ENCODE measurements at regions not wholly inside any gene's neighbourhood (a gene's known extent, or its start where the extent isn't known, plus 50 kb on each side); places are given as distances from the start of the nearest gene placed in this dataset.

DNA sequence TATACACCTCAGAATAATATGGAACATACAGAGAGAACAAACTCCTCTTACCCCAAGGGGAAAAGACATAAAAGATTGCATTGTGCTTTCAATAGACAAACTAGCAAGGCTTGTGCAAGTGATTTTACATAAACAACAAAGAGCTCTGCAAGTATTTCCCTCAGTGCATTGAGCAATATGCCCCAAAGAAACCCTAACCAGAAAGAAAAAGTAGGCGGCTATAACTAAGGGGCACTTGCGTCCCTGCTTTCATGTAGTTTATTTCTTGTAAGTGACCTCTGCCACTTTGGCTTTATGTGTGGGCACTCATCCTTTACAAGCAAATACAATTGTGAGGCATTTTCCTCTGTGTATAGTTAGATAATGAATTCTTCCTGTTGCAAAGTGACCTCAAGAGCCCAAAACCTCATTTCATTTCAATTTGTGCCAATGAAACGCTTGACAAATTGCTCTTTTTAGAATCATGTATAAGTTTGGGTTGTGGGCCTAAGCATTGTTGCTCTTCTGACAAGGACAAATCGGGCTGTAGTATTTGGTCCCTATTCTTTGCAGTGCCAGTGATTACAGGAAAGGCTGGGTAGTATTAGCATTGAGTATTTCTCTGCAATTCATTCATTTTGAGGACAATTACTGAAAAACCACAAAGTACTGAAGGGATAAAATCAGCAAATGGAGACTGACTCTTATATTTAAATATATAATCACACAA is 282.2 kb downstream of the DTWD2 start:
- H3K36me3 Mint-ChIP-seq (ENCODE audit: low read depth): no peaks in the 10 kb centered on the region
- no peak for ATAC-seq (replicated peaks)
- H3K9me3 Mint-ChIP-seq: peaks cover 17% of the 10 kb centered on the region
- H3K27me3 Mint-ChIP-seq: no peaks in the 10 kb centered on the region
- H3K4me1 Mint-ChIP-seq: no peaks in the 10 kb centered on the region
- H3K27ac Mint-ChIP-seq: no peak overlapping the region
- H3K4me3 Mint-ChIP-seq: no peak overlapping the region

DNA sequence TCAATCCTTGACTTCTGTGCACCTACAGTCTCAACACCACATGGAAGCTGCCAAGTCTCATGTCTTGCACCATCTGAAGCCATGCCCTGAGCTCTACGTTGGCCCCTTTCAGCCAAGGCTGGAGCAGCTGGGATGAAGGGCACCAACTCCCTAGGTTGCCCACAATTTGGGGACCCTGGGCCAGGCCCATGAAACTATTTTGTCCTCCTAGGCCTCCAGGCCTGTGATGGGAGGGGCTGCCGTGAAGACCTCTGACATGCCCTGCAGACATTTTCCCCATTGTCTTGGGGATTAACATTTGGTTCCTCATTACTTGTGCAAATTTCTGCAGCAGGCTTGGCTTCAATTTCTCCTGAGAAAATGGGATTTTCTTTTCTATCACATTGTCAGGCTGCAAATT is 285.1 kb downstream of the DTWD2 start:
- H3K36me3 Mint-ChIP-seq (ENCODE audit: low read depth): no peaks in the 10 kb centered on the region
- no peak overlapping the region for H3K27ac Mint-ChIP-seq
- H3K4me3 Mint-ChIP-seq: no peak overlapping the region
- no peaks in the 10 kb centered on the region for H3K4me1 Mint-ChIP-seq
- H3K9me3 Mint-ChIP-seq: peaks cover 12% of the 10 kb centered on the region
- no peak for ATAC-seq (replicated peaks)
- H3K27me3 Mint-ChIP-seq: no peaks in the 10 kb centered on the region

DNA sequence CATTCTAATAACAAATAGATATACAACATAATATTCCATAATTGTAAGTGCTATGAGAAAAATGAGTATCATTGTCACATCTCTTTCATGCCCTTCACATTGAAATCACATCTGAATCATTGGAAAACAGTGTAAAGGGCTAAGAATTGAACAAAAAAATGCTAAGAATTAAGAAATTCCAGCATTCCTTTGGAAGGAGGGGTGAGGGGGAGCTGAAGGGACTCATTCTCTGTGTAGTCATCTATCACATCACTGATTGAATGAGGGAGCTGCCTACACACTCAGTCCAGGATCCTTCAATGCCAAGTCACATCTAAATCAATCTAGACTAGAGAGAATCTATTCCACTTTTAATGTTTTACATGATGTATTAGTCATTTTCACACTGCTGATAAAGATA is 286.6 kb downstream of the DTWD2 start:
- no peaks in the 10 kb centered on the region for H3K27me3 Mint-ChIP-seq
- no peaks in the 10 kb centered on the region for H3K36me3 Mint-ChIP-seq (ENCODE audit: low read depth)
- no peaks in the 10 kb centered on the region for H3K4me1 Mint-ChIP-seq
- peaks cover 12% of the 10 kb centered on the region for H3K9me3 Mint-ChIP-seq
- H3K27ac Mint-ChIP-seq: no peak overlapping the region
- no peak overlapping the region for H3K4me3 Mint-ChIP-seq
- no peak for ATAC-seq (replicated peaks)

DNA sequence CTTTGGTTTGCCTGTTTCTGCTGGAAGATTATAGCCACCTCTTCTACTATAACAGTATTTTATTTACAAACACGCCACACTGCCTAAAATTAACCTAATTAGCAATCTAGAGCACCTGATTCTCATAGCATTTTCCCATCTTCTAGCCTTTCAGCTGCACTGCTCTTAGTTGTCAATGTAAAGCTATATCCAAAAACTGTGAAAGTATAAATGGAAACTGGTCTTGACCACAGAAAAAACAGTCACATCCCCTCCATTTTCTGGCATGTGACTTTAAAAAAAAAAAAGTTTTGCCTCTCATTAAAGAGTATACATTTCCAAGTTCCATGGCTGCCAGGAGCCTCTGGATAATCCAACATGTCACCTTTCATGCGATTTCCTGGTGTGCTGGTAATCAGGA is 287.8 kb downstream of the DTWD2 start:
- no peak for ATAC-seq (replicated peaks)
- Mint-ChIP-seq H3K9me3 (peaks cover 12% of the 10 kb centered on the region), H3K36me3 (ENCODE audit: low read depth) (no peaks in the 10 kb centered on the region), H3K27me3 (no peaks in the 10 kb centered on the region), H3K4me3 (no peak overlapping the region), H3K4me1 (no peaks in the 10 kb centered on the region), H3K27ac (no peak overlapping the region)

DNA sequence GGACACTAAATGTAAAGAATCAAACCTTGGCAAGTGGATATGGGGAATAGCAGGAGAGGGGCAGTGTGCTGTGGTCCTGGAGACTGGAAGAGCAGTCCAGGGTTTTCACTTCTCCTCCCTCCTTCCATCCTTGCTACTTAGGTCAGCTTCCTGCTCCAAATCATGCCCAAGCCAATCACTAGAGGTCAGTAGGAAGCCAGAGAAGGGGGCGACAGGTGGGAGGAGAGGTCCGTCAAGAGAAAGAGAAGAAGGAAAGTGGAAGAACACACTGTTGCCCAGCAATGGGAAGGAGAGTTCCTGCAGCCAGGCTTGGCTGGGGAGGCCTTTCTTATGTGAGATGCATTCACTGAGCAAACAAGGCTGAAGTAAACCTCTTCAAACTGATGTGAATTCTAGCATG is 289.6 kb downstream of the DTWD2 start:
- no peaks in the 10 kb centered on the region for H3K27me3 Mint-ChIP-seq
- no peaks in the 10 kb centered on the region for H3K4me1 Mint-ChIP-seq
- peaks cover 3% of the 10 kb centered on the region for H3K9me3 Mint-ChIP-seq
- no peak overlapping the region for H3K27ac Mint-ChIP-seq
- H3K4me3 Mint-ChIP-seq: no peak overlapping the region
- ATAC-seq (replicated peaks): no peak
- no peaks in the 10 kb centered on the region for H3K36me3 Mint-ChIP-seq (ENCODE audit: low read depth)

DNA sequence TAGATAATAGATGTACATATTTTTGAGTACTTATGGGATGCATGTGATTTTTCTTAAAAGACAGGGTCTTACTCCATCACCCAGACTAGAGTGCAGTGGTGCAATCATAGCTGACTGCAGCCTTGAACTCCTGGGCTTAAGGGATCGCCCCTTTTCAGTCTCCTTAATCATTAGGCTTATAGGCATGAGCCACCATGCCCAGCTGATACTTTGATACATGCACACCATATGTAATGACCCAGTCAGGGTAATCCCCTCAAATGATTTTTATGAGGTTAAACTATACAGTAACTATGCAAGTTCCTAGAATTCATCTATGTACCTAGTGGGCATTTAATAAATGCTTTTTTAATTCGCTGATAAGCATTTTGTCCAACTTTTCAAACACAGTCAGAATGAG is 292.3 kb downstream of the DTWD2 start:
- H3K36me3 Mint-ChIP-seq (ENCODE audit: low read depth): no peaks in the 10 kb centered on the region
- no peaks in the 10 kb centered on the region for H3K27me3 Mint-ChIP-seq
- no peaks in the 10 kb centered on the region for H3K4me1 Mint-ChIP-seq
- no peaks in the 10 kb centered on the region for H3K9me3 Mint-ChIP-seq
- no peak overlapping the region for H3K27ac Mint-ChIP-seq
- no peak for ATAC-seq (replicated peaks)
- H3K4me3 Mint-ChIP-seq: no peak overlapping the region

DNA sequence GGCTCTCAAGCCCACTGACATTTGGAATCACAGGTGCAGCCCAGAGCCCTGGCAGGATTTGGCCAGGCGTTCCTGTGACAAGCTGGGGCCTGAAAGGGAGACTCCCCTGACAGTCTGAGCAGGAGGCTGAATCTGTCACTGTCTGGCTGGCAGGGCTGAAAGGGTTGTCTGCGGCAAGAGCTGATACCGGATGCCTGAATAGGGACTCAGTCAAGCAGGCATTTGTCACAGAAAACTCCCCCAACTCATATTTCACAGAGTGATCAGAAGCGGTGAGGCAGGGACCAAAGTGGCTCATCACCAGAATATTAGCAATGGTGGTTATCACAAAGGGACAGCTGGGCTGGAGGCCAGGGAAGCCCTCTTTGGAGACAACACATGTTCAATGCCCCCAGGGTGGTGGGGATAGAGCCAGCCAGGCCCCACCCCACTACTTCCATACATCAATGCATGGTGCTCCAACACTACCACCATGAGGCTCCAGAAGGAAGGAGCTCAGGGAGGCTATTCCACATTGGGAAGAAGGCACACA is 295.5 kb downstream of the DTWD2 start:
- H3K36me3 Mint-ChIP-seq (ENCODE audit: low read depth): no peaks in the 10 kb centered on the region
- H3K9me3 Mint-ChIP-seq: no peaks in the 10 kb centered on the region
- no peak overlapping the region for H3K27ac Mint-ChIP-seq
- ATAC-seq (replicated peaks): no peak
- H3K4me1 Mint-ChIP-seq: no peaks in the 10 kb centered on the region
- no peaks in the 10 kb centered on the region for H3K27me3 Mint-ChIP-seq
- no peak overlapping the region for H3K4me3 Mint-ChIP-seq

DNA sequence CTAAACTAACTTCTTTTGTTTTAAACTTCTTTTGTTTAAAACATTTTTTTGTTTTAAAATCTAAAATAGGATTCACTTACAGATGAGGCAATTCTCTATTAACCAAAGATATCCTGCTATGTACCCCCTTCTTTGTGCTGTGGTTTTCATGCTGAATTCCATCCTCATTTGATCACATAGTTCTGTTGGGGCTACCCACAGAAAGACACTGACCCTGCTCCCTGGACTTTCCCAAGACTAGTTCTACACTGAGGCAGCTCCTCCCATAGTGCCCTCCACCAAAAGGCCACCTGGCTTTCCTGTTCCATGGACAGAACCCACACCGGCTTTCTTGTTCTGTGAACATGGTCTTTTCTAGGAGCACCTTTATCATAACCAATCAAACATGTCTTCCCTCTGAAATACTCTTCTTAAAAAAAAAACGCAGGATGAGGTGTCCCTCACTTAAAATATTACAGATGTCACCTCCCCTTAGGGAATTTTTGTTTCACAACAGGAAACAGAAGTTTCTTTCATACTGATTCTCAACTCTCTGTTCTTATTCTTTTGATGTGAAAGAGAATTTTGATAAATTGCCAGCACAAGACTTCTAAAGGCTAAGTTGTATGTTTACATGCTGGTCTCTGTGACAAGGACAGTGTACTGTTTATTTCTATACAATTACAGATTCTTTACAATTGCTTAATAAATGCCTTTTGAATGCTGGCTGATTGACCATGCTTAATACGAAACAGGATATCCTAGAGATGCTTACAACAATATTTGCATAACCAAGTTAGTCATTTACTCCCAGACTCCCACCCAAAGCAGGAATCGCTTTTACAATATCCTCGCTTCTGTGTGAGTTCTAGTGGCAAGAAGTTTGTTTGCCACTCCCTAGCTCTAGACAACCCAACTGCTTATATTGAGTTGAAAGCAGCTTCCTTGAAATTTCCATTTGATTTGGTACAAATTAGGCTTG is 300.4 kb downstream of the DTWD2 start:
- Mint-ChIP-seq H3K27me3 (no peaks in the 10 kb centered on the region), H3K9me3 (no peaks in the 10 kb centered on the region), H3K4me3 (no peak overlapping the region), H3K36me3 (ENCODE audit: low read depth) (no peaks in the 10 kb centered on the region), H3K27ac (no peak overlapping the region), H3K4me1 (no peaks in the 10 kb centered on the region)
- ATAC-seq (replicated peaks): no peak

DNA sequence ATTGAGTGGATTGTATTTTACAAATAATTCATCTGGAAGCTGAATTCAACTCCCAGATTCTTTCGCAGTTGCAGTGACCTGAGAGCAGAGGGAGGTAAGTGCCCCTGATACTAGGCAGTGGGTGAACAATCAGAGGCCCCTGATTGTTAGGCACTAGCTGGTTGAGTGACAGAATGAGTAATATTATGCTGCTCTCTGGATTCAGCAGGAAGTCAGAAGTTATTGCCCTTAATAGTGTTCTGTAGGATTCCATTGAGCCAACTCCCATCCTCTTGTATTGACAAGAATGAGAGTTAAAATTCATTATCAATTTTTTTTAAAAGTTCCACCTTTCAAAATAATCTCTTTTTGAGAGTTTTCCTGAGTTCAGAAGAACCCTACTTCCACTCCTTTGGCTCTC is 301.2 kb downstream of the DTWD2 start:
- no peak for ATAC-seq (replicated peaks)
- H3K9me3 Mint-ChIP-seq: no peaks in the 10 kb centered on the region
- H3K27ac Mint-ChIP-seq: no peak overlapping the region

DNA sequence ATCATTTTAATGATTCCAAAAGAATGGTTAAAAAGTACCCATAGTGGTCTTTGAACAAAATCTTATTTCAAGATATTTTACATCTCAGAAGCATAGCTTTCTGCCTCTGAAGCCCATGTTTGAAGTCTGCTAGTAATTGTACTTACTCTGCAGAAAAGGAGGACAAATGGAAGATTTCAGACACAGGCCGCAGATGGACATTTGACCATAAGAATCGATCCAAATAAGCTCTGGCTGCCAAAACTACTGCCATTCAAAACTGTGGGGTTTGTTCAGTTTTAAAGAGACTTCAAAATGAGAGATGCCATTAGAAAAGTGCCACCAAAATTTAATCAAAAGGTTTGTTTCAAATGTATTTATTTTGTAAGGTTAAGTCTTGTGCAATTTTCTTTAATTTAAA is 306.7 kb downstream of the DTWD2 start:
- Mint-ChIP-seq H3K9me3 (peaks cover 3% of the 10 kb centered on the region), H3K27me3 (no peaks in the 10 kb centered on the region), H3K4me3 (no peak overlapping the region), H3K4me1 (no peaks in the 10 kb centered on the region), H3K27ac (no peak overlapping the region), H3K36me3 (ENCODE audit: low read depth) (no peaks in the 10 kb centered on the region)
- ATAC-seq (replicated peaks): no peak

More for the DNA sequence above, 301.2 kb downstream of the DTWD2 start:
- Mint-ChIP-seq H3K4me3 (no peak overlapping the region), H3K4me1 (no peaks in the 10 kb centered on the region), H3K36me3 (ENCODE audit: low read depth) (no peaks in the 10 kb centered on the region), H3K27me3 (no peaks in the 10 kb centered on the region)

DNA sequence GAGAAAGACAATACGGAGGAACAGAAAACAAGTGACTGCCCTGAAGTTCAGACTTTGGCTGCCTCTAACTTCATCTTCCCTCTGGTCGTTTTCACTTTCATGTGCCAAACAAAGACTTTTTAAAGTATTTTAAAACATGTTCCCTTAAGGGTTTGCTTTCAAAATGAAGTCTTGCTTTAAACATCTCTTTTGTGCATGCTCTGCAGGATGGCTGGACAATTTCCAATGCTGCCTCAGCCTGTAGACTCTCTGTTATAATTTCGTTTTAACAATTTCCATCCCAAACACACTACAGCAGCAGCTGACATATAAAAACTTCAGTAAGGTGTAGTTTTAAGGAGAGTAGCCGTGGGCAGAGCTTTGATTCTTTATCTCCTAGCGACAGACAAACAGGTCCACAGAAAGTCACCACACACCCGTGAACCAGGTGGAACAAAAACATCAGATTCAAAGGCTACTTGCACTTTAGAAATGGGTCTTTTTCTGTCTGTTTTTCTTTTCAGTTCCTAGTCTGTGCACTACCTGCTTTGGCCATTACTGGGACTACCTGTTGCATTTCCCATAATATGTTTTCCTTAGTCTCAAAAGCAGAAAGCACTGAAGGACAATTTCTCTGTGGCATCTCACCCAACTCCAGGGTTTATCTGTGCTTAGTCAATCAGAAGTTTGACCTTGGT is 308.9 kb downstream of the DTWD2 start:
- no peaks in the 10 kb centered on the region for H3K27me3 Mint-ChIP-seq
- no peaks in the 10 kb centered on the region for H3K4me1 Mint-ChIP-seq
- no peak for ATAC-seq (replicated peaks)
- no peak overlapping the region for H3K27ac Mint-ChIP-seq
- H3K4me3 Mint-ChIP-seq: no peak overlapping the region
- peaks cover 4% of the 10 kb centered on the region for H3K9me3 Mint-ChIP-seq
- no peaks in the 10 kb centered on the region for H3K36me3 Mint-ChIP-seq (ENCODE audit: low read depth)

DNA sequence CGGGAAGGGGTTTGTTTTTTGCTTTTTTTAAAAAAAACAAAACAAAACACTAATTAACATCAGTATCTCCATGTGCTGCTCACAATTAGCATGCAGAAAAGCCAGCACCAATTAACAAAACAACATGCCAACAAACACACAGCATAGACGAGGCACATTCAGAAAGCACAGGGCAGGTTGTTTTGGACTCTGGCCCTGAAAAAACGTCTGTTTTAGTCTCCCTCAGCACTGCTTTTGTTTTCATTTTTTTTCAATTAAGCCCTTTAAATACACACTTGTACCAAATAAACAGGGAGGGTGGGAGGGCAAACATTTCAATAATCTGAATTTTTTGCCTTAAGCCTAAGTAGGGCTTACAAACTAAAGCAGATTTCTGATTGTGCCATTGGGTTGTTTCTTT is 309.6 kb downstream of the DTWD2 start:
- peaks cover 10% of the 10 kb centered on the region for H3K9me3 Mint-ChIP-seq
- H3K4me1 Mint-ChIP-seq: no peaks in the 10 kb centered on the region
- H3K27ac Mint-ChIP-seq: no peak overlapping the region
- H3K36me3 Mint-ChIP-seq (ENCODE audit: low read depth): no peaks in the 10 kb centered on the region
- no peak overlapping the region for H3K4me3 Mint-ChIP-seq
- H3K27me3 Mint-ChIP-seq: no peaks in the 10 kb centered on the region
- no peak for ATAC-seq (replicated peaks)

DNA sequence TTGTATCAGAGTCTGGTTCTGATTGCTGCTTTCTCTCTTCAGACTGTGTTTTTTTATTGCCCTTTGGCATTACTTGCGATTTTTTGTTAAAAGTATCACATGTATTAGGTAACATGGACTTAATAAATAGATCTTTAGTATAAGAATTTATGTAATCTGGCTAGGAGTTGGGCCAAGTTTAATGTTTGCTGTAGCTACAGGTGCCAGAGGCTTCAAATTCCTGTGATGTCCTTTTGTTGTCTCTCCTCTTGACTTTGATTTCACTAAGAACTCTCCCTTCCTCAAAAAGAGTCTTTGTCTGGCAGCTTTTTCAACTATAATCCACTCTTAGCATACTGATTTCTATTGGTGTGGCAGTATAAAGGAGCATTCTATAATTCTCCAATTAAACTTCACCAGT is 313.1 kb downstream of the DTWD2 start:
- Mint-ChIP-seq H3K27ac (no peak overlapping the region), H3K9me3 (peaks cover 10% of the 10 kb centered on the region), H3K4me1 (no peaks in the 10 kb centered on the region), H3K27me3 (no peaks in the 10 kb centered on the region), H3K36me3 (ENCODE audit: low read depth) (no peaks in the 10 kb centered on the region), H3K4me3 (no peak overlapping the region)
- no peak for ATAC-seq (replicated peaks)

DNA sequence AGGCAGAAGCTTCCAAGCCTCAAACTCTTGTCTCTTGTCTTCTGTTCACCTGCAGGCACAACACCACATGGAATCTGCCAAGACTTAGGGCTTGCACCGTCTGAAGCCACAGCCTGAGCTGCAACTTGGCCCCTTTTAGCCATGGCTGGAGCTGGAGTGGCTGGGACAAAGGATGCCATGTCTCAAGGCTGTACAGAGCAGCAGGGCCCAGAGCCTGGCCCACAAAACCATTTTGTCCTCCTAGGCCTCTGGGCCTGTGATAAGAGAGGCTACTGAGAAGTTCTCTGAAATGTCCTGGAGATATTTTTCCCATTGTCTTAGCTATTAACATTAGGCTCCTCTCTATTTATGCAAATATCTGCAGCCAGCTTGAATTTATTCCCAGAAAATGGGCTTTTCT is 330.8 kb downstream of the DTWD2 start:
- no peaks in the 10 kb centered on the region for H3K36me3 Mint-ChIP-seq (ENCODE audit: low read depth)
- no peaks in the 10 kb centered on the region for H3K4me1 Mint-ChIP-seq
- no peak overlapping the region for H3K4me3 Mint-ChIP-seq
- ATAC-seq (replicated peaks): no peak
- H3K27ac Mint-ChIP-seq: no peak overlapping the region
- no peaks in the 10 kb centered on the region for H3K27me3 Mint-ChIP-seq
- peaks cover 19% of the 10 kb centered on the region for H3K9me3 Mint-ChIP-seq
